H4 (cell line): ENCODE measurements at regions not wholly inside any gene's neighbourhood (a gene's known extent, or its start where the extent isn't known, plus 50 kb on each side); places are given as distances from the start of the nearest gene placed in this dataset.
A peak's percentile ranks its signal among the peaks of the same experiment; 100 is the strongest.
"Not testable (repeated sequence)": the region's sequence is repeated elsewhere in the genome, so short reads cannot be mapped to it uniquely, and the experiment has no call there.

ENCODE experiments used
- DNase-seq: peaks from one replicate; pipeline ENCODE4 v3.0.0-alpha.2; 2015; ENCODE audit warnings: low spot score

- DNase-seq = no peak
Observed at GRCh38 chr13:99702687-99703319, 201.5 kb downstream of the TM9SF2 start.

DNA sequence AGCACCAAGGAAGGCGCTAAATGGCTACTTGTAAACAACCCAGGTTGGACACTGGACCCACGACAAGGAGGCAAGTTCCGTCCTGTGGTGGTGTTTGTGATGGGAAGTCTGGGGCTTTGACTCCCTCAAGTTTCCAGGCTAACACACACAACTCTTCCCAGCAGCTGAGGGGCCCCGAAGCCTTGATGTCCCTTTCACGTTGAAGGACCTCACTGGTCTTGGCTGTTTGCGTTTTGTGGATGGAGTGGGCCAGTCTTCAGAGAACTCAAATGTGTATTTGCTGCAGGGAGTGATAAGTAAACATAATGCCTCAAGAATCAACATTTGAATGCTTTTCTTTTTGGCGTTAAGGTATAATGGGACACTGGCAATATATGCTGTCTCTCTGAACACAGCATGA is 199.2 kb downstream of the TM9SF2 start:
- DNase-seq = no peak

- no peak for DNase-seq
Observed at GRCh38 chr13:99698816-99699099, 197.5 kb downstream of the TM9SF2 start.

- no peak for DNase-seq
Observed at GRCh38 chr13:99698010-99698815, 196.9 kb downstream of the TM9SF2 start.

DNA sequence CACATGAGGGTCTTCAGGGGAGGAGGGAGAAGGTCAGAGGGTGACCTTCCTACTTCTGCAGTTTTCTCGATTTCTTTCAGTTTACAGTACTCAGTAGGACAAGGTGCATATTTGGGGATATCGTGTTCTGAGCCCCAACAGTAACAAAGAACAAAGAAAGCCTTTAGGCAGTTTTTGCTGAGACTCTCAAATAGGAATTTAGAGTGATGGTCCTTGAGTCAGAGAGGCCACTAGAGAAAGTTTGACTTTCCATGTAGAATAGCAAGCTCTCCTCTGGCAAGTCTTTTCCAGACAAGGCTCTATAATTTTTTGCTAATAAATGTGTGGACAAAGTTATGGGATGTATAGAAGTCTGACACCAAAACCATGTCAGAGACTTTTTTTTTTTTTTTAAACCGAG is 194.6 kb downstream of the TM9SF2 start:
- DNase-seq = no peak

DNA sequence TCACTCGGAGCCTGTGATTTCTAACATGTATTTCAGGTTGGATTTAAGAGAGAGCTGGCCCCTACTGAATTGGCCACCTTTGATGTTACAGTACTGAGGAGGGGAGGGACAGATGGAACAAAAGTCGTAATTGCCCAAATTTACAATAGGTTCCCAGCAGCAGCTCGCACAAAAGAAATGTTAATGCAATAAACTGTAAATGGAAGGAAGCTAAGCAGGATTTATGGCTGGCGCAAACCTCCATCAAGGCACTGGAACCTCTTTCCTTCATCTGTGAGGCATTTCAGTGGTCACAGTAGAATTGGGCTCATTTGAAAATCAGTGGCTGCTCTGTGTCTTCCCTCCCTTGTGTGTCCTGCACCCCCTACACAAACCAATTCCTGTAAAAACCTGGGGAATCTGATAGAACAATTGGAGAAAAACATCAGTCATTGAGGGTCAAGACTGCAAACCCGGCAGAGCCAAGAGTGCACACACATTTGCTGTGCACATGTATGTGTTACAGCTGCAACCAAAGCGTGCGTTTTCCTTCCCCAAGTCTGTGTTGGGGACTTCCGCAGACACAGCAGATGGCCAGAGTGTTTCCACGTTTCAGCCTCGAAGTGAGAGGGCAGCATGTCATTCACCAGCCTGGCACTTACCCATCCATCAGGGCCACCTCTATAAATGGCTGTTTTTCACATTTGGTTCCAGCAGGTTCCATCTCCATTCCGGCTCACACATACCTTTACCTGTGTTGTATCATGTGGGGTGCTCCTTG is 192.8 kb downstream of the TM9SF2 start:
- no peak for DNase-seq

DNA sequence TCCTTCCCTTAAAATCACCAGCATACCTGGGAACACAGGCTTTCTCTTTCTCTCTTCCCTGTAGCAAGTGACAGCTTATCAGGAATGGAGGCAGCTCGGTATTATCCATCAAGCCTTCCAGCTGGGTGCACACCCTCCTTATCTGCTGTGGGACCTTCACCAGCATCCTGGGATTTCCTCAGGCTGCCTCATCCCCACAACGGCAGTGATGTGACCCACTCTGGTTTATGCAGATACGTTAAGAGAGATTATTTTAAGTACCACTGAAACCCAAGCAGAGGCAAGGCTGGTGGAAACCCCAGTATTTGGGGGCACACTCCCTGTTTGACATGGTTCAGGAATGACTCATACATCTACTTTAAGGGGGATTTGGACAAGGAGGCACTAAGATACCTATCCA is 192.1 kb downstream of the TM9SF2 start:
- DNase-seq = no peak

GRCh38 chr13:99692854-99693253 is 191.6 kb downstream of the TM9SF2 start:
- DNase-seq = no peak

GRCh38 chr13:99691552-99691951 is 190.3 kb downstream of the TM9SF2 start:
- no peak for DNase-seq

DNA sequence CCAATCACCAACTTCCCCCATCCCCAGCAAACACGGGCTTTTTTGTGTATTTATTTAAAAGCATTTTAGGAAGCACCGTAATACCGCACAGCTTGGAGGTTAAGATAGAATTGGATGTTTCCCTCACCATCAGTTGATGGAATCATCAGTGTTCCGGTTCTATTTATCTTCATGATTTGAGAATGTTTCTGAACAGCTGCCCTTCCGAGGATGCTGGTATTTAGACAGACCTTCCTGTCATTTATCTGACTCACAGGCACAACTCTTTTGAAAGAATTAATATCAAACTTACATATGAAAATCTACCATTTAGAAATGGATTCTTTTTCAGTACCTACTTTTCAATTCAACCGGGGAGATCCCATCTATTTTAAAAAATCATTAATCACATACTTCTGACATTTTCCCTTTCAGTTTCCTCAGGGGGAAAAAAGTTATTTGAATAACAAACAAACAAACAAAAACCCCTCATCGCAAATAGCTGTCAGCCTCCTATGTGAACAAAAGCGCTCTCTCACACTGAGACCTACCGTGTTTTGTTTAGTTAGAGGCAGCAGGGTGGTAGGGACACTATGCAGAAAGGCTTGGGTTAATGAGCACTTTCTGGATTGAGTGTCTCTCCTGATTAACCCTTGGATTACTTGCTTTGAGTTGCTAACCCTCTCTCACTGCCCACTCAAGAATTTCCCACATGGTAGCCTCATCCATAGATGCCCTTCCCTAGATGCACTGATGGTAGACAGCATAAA is 189.3 kb downstream of the TM9SF2 start:
- DNase-seq = no peak

DNA sequence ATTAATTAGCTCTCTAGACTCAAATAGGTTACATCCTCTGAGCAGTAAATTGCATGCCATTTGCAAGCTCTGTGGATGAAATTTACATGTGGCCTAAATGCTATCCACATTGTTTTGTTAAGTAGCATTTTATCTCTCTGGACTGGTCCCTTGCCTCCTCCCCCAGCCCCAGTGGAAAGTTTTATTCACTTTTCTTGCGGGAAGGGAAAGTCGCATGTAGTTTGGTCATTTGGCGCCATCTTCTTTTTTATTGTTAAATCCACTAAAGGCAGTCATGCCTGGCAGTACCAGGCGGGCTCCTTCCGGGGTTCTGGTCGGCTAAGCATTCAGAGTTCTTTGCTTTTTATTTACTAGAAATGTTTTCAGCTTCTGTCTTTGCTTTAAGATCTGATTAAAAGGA is 188.7 kb downstream of the TM9SF2 start:
- no peak for DNase-seq

DNA sequence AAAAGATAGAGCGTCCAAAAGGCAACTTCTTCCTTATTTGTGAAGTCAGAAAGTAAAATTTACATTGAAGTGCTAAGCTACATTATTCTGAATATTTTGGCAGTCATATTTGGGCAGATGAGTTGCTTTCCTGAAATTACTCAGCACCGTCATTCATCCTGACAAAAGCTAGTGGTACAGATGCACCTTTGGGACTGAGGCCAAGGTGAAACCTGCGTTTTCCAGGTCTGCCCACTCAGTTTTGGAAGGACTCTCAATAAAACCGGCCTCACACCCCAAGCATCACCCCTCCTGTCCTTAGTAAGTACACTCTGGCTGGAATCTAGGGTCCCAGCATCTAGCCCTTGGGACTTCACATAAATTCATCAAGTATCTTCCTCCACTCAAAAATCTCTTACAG is 187.5 kb downstream of the TM9SF2 start:
- DNase-seq = no peak

DNA sequence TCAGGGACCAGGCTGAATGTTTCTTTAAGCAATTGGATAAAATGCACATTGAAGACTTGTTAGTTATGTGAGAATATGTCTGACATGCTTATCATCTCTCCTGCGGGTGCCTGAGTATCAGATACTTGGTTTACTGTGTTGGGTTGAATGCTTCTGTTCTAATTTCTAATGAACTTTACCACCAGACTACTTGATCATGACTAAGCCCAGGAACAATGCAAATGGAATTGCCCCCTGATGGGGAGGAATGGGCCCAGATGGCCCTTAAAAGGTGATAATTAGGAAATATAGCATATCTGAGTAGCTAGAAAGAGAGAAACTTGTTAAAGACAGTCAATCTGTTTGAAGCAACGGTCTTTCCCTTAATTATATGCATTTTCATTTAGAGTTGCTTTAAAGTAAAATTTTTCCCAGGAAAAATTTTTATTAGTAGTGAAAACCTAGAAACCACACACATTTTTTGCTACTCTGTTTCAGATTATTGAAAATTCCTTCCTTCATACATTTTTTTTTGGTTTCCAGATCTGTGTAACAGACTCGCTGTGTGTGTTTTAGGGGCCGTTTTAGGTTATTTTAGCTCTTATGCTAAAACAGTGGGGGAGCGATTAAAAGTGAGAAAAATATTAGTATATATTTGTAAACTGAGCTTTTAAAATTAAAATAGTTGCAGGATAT is 186.6 kb downstream of the TM9SF2 start:
- DNase-seq = no peak

GRCh38 chr13:99686944-99687411 is 185.7 kb downstream of the TM9SF2 start:
- no peak for DNase-seq

GRCh38 chr13:99686157-99686572 is 184.9 kb downstream of the TM9SF2 start:
- peak; percentile 4 for DNase-seq

GRCh38 chr13:99681695-99682094 is 180.4 kb downstream of the TM9SF2 start:
- no peak for DNase-seq

DNA sequence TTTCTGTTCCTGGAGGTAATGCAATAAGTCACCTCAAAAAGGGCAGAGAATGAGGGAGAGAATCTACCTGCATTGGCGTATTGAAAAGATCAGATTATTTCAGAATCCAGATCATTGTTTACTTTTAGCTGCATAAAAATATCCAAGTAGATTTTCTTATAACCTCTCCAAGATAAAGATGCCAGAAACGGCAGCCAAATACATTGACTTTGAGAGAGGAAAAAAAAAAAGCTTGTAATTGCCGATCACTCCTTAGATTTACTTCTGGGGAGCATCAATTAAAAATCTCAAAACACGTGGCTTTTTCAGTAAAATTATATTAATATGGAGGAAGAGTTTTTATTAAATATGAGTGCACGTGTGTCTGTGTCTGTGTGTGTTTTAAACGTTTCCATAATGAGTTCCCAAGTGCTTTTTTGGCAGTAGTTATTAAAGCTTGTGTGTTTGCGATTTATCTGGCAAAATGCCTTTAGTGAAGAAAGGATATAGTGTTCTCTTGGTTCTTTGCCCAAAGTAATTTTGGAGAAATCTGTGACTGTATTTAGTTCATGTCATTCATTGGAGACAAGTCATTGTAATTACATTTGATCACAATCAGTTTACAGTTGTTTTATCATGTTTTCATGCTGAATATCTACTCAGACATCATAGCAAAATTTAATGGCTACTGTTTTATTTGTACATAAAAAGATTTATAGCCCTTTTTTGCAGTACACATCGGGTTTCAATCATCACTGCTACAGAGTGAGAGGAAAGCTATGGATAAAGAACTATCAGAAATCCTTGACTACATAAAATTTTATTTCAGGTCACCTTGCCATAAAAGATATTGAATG is 176.1 kb downstream of the TM9SF2 start:
- no peak for DNase-seq

DNA sequence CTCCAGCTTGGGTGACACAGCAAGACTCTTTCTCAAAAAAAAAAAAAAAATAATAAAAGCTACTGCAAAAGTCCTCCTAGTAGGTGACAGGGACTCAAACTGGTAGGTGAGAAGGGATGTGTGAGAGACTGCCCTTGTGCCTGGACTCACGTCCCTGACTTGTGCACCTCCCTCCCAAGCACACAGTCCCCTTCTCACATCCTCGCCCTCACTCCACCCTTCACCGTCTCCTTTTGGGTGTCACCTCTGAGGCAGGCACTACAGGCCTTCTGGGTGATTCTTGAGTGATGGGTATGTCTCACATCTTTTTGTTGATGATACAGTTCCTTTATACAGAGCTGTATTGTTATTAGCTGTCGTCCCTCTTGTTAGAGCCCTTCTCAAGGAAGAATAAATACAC is 170.5 kb downstream of the TM9SF2 start:
- DNase-seq = no peak

- not testable (repeated sequence) for DNase-seq
Observed at GRCh38 chr13:99669096-99669495, 167.8 kb downstream of the TM9SF2 start.

- no peak for DNase-seq
Observed at GRCh38 chr13:99666146-99666805, 165.0 kb downstream of the TM9SF2 start.
